NCI-H1417 (cell line): ENCODE measurements at regions not wholly inside any gene's neighbourhood (a gene's known extent, or its start where the extent isn't known, plus 50 kb on each side); places are given as distances from the start of the nearest gene placed in this dataset.
A peak's percentile ranks its signal among the peaks of the same experiment; 100 is the strongest.
"Not testable (repeated sequence)": the region's sequence is repeated elsewhere in the genome, so short reads cannot be mapped to it uniquely, and the experiment has no call there.

Experiments used
- DNase-seq, 3 experiments: peaks; one replicate each; lab custom pipeline; 2025; lab: John Stamatoyannopoulos, UW

GRCh38 chr6:91075244-91075976, 488.5 kb upstream of the MAP3K7 start:
- DNase-seq, result no peak

GRCh38 chr6:91063362-91063761, 476.5 kb upstream of the MAP3K7 start:
- no peak for DNase-seq

GRCh38 chr6:91057689-91058088, 470.8 kb upstream of the MAP3K7 start:
- DNase-seq, result no peak

GRCh38 chr6:91055959-91056358, 469.1 kb upstream of the MAP3K7 start:
- DNase-seq, result no peak

GRCh38 chr6:91052473-91053450, 465.9 kb upstream of the MAP3K7 start:
- DNase-seq, result not testable (repeated sequence)

GRCh38 chr6:91045161-91045560, 458.3 kb upstream of the MAP3K7 start:
- peak in 2 of 3 experiments; percentile 5 to 51 for DNase-seq

- no peak for DNase-seq
Observed at GRCh38 chr6:91043751-91044150, 456.9 kb upstream of the MAP3K7 start.

GRCh38 chr6:91042656-91043055, 455.8 kb upstream of the MAP3K7 start:
- DNase-seq, result no peak

GRCh38 chr6:91033964-91034363, 447.1 kb upstream of the MAP3K7 start:
- DNase-seq, result no peak

GRCh38 chr6:91031581-91031980, 444.7 kb upstream of the MAP3K7 start:
- DNase-seq, result no peak

GRCh38 chr6:91029211-91029610, 442.3 kb upstream of the MAP3K7 start:
- peak; percentile 38 to 80 (median 45) for DNase-seq

- DNase-seq, result peak in 1 of 3 experiments; percentile 7
Observed at GRCh38 chr6:91023529-91023928, 436.7 kb upstream of the MAP3K7 start.

- DNase-seq, result no peak
Observed at GRCh38 chr6:91020744-91021143, 433.9 kb upstream of the MAP3K7 start.

- no peak for DNase-seq
Observed at GRCh38 chr6:91018586-91018985, 431.7 kb upstream of the MAP3K7 start.

- DNase-seq, result peak in 1 of 3 experiments; percentile 51
Observed at GRCh38 chr6:91013511-91013910, 426.6 kb upstream of the MAP3K7 start.

GRCh38 chr6:90997076-90997475, 410.2 kb upstream of the MAP3K7 start:
- peak in 2 of 3 experiments; percentile 67 to 91 for DNase-seq

- no peak for DNase-seq
Observed at GRCh38 chr6:90993770-90994169, 406.9 kb upstream of the MAP3K7 start.

- no peak for DNase-seq
Observed at GRCh38 chr6:90989763-90990162, 402.9 kb upstream of the MAP3K7 start.

- DNase-seq, result no peak
Observed at GRCh38 chr6:90984066-90984465, 397.2 kb upstream of the MAP3K7 start.

GRCh38 chr6:90983462-90983861, 396.6 kb upstream of the MAP3K7 start:
- DNase-seq, result no peak

- no peak for DNase-seq
Observed at GRCh38 chr6:90982581-90982980, 395.7 kb upstream of the MAP3K7 start.

GRCh38 chr6:90982051-90982450, 395.2 kb upstream of the MAP3K7 start:
- DNase-seq, result no peak

- no peak for DNase-seq
Observed at GRCh38 chr6:90978046-90978445, 391.2 kb upstream of the MAP3K7 start.
